Adrenal gland (tissue), 9 donors: ENCODE measurements at regions not wholly inside any gene's neighbourhood (a gene's known extent, or its start where the extent isn't known, plus 50 kb on each side); places are given as distances from the start of the nearest gene placed in this dataset.
A peak's percentile ranks its signal among the peaks of the same experiment; 100 is the strongest.

ENCODE experiments used
- DNase-seq, 7 donors: peaks; one replicate each; pipeline ENCODE4 v3.0.0-alpha.2; 2019 to 2020
- H3K27ac ChIP-seq, 5 donors: fragments of 200-600 bp; sonication (generic) in 4 of 5; 1 replicate in 3 of 5; 2 replicates in 2 of 5; pipeline versions ENCODE4 v1.5.1 to v1.8.0; 2016 to 2020; ENCODE audit warnings: mild to moderate bottlenecking in 1 of 5
- H3K27me3 ChIP-seq: fragments of 200-600 bp; 2 replicates; pipeline ENCODE4 v1.8.0; 2021
- H3K36me3 ChIP-seq, 2 donors: fragments of 200-600 bp; replicated peaks in 1 of 2; 1 replicate in 1 of 2; 2 replicates in 1 of 2; pipeline versions ENCODE4 v1.5.1 to v1.8.0; 2018 to 2022
- H3K4me1 ChIP-seq, 2 donors: fragments of 200-600 bp; replicated peaks in 1 of 2; 1 replicate in 1 of 2; 2 replicates in 1 of 2; pipeline versions ENCODE4 v1.5.1 to v1.8.0; 2018 to 2021
- H3K4me3 ChIP-seq, 4 donors: fragments of 200-600 bp; sonication (generic) in 3 of 4; one replicate each; pipeline ENCODE4 v1.5.1; 2016 to 2018
- H3K9me3 ChIP-seq, 3 donors: fragments of 200-600 bp; sonication (generic) in 1 of 3; replicated peaks in 1 of 3; 1 replicate in 2 of 3; 2 replicates in 1 of 3; pipeline versions ENCODE4 v1.5.1 to v1.8.0; 2016 to 2021
- CTCF ChIP-seq, 6 experiments: fragments of 450-650 bp in 4 of 6; fragments of 200-600 bp in 2 of 6; sonication (generic) in 1 of 6; IDR thresholded peaks; 1 replicate in 5 of 6; 2 replicates in 1 of 6; pipeline versions ENCODE4 v1.5.1 to v1.8.0; 2016 to 2021; ENCODE audit warnings: antibody characterized with exemption in 6 of 6, mild to moderate bottlenecking in 2 of 6, moderate library complexity in 1 of 6
- POLR2A ChIP-seq, 2 donors: fragments of 450-650 bp; IDR thresholded peaks; one replicate each; pipeline ENCODE4 v1.6.1; 2017; ENCODE audit warnings: antibody characterized with exemption in 2 of 2, mild to moderate bottlenecking in 2 of 2, moderate library complexity in 1 of 2
- WGBS, 4 donors: extraction: QIAGEN DNeasy Blood & Tissue Kit in 2 of 4; methylation state at CpG; one replicate each; pipeline versions ENCODE4 v1.1.5 to v1.1.7; 2013 to 2017; 5-methylcytosine and 5-hydroxymethylcytosine counted together
- intact Hi-C, 2 donors: fragments of 100-400 bp; cut with DNase I; formaldehyde crosslinking; loops; one replicate each; pipeline versions ENCODE4 v1.14.1 to v1.15.0; 2022 to 2023
- donor health status: healthy with polysubstance abuse.
- donor health status: Bipolar disorder and iron deficiency.
- donor health status: DM: yes; HTN: yes; CAD: no.
- donor health status: DM: no; HTN: no; CAD: no.
- donor health status: DM: no; HTN: no; CAD: no.

GRCh38 chr19:33871605-33872004, 74.9 kb downstream of the KCTD15 start:
- H3K4me1 ChIP-seq: no peaks in the 10 kb centered on the region
- intact Hi-C loops: no loop called here
- H3K27ac ChIP-seq: no peak overlapping the region
- TF ChIP-seq CTCF (IDR thresholded peaks at IDR 0.05) (no peak), POLR2A (IDR thresholded peaks at IDR 0.05) (no peak)
- no peak for DNase-seq
- no peaks in the 10 kb centered on the region for H3K36me3 ChIP-seq
- H3K4me3 ChIP-seq: no peak overlapping the region
- no peaks in the 10 kb centered on the region for H3K9me3 ChIP-seq
- 84 to 93% (median 85%) methylated on average over 3 of the region's 3 CpGs for WGBS, 4 donors
- no peaks in the 10 kb centered on the region for H3K27me3 ChIP-seq

- WGBS, 4 donors: 67 to 82% (median 77%) methylated on average over 4 of the region's 4 CpGs
- no peak for DNase-seq
- Histone ChIP-seq H3K4me3 (no peak overlapping the region), H3K27ac (no peak overlapping the region), H3K4me1 (no peaks in the 10 kb centered on the region), H3K9me3 (no peaks in the 10 kb centered on the region), H3K36me3 (no peaks in the 10 kb centered on the region), H3K27me3 (no peaks in the 10 kb centered on the region)
- intact Hi-C loops: no loop called here
- TF ChIP-seq POLR2A (IDR thresholded peaks at IDR 0.05): no peak
- TF ChIP-seq CTCF (IDR thresholded peaks at IDR 0.05): no peak
Measured at GRCh38 chr19:33872445-33873320, 76.0 kb downstream of the KCTD15 start.

GRCh38 chr19:33875071-33875470, 78.4 kb downstream of the KCTD15 start:
- WGBS, 4 donors: 64 to 83% (median 78%) methylated on average over 8 of the region's 8 CpGs
- DNase-seq: peak in 1 of 7 donors; percentile 17
- Histone ChIP-seq H3K27ac (no peak overlapping the region), H3K36me3 (no peaks in the 10 kb centered on the region), H3K4me3 (no peak overlapping the region), H3K9me3 (no peaks in the 10 kb centered on the region), H3K27me3 (no peaks in the 10 kb centered on the region), H3K4me1 (peaks cover 0 to 9% of the 10 kb centered on the region in 2 donors)
- intact Hi-C loops: no loop called here
- no peak for TF ChIP-seq CTCF (IDR thresholded peaks at IDR 0.05)
- no peak for TF ChIP-seq POLR2A (IDR thresholded peaks at IDR 0.05)

- H3K9me3 ChIP-seq: no peaks in the 10 kb centered on the region
- 54 to 79% (median 67%) methylated on average over 3 of the region's 3 CpGs for WGBS, 4 donors
- no peak overlapping the region for H3K4me3 ChIP-seq
- no peak for TF ChIP-seq CTCF (IDR thresholded peaks at IDR 0.05)
- TF ChIP-seq POLR2A (IDR thresholded peaks at IDR 0.05): no peak
- peaks cover 0 to 14% of the 10 kb centered on the region in 2 donors for H3K4me1 ChIP-seq
- intact Hi-C loops: no loop called here
- H3K36me3 ChIP-seq: no peaks in the 10 kb centered on the region
- no peaks in the 10 kb centered on the region for H3K27me3 ChIP-seq
- no peak overlapping the region for H3K27ac ChIP-seq
- DNase-seq: no peak
Measured at GRCh38 chr19:33876192-33876591, 79.5 kb downstream of the KCTD15 start.
